Neutrophil (primary cell): ENCODE measurements at regions not wholly inside any gene's neighbourhood (a gene's known extent, or its start where the extent isn't known, plus 50 kb on each side); places are given as distances from the start of the nearest gene placed in this dataset.

Experiments
- H3K27ac ChIP-seq: fragments of 200-600 bp; sonication (generic); 2 replicates; pipeline ENCODE4 v1.5.1; 2016; ENCODE audit warnings: mild to moderate bottlenecking, moderate library complexity
- H3K27me3 ChIP-seq: fragments of 200-600 bp; sonication (generic); 2 replicates; pipeline ENCODE4 v1.6.0; 2016; ENCODE audit warnings: mild to moderate bottlenecking
- H3K36me3 ChIP-seq: fragments of 200-600 bp; sonication (generic); 2 replicates; pipeline ENCODE4 v1.5.1; 2017
- H3K4me1 ChIP-seq, 2 experiments: fragments of 200-600 bp in 1 of 2; sonication (generic) in 1 of 2; 1 replicate in 1 of 2; 2 replicates in 1 of 2; pipeline versions ENCODE4 v1.5.1 to v1.6.1; 2013 to 2016; ENCODE audit warnings: low read depth in 1 of 2, low read length in 1 of 2, mild to moderate bottlenecking in 1 of 2, moderate library complexity in 1 of 2; ENCODE audit not compliant: control insufficient read depth in 1 of 2, insufficient read depth in 1 of 2
- H3K4me3 ChIP-seq, 2 experiments: fragments of 200-600 bp in 1 of 2; sonication (generic) in 1 of 2; 1 replicate in 1 of 2; 2 replicates in 1 of 2; pipeline ENCODE4 v1.5.1; 2013 to 2016; ENCODE audit warnings: low read depth in 1 of 2, low read length in 1 of 2, mild to moderate bottlenecking in 1 of 2, moderate library complexity in 1 of 2
- H3K9me3 ChIP-seq: fragments of 200-600 bp; sonication (generic); 2 replicates; pipeline ENCODE4 v1.5.1; 2016
- CTCF ChIP-seq: fragments of 200-600 bp; sonication (generic); IDR thresholded peaks from 2 replicates; pipeline ENCODE4 v1.5.1; 2016; ENCODE audit warnings: antibody characterized with exemption

GRCh38 chr9:88792502-88792901 lies 198.8 kb upstream of the S1PR3 start:
- Histone ChIP-seq H3K9me3 (no peaks in the 10 kb centered on the region), H3K36me3 (no peaks in the 10 kb centered on the region), H3K27ac (no peak overlapping the region), H3K27me3 (no peaks in the 10 kb centered on the region), H3K4me1 (peaks cover 5% of the 10 kb centered on the region in 2 experiments), H3K4me3 (no peak overlapping the region)
- TF ChIP-seq CTCF, result no peak

- H3K36me3 ChIP-seq, result no peaks in the 10 kb centered on the region
- H3K27ac ChIP-seq, result no peak overlapping the region
- H3K4me1 ChIP-seq, result peaks cover 5% of the 10 kb centered on the region in 2 experiments
- H3K27me3 ChIP-seq, result no peaks in the 10 kb centered on the region
- no peak overlapping the region for H3K4me3 ChIP-seq
- no peak for TF ChIP-seq CTCF
- no peaks in the 10 kb centered on the region for H3K9me3 ChIP-seq
These were observed 197.2 kb upstream of the S1PR3 start for GRCh38 chr9:88794100-88794499.

- Histone ChIP-seq H3K36me3 (no peaks in the 10 kb centered on the region), H3K27me3 (peaks cover 24% of the 10 kb centered on the region), H3K4me1 (no peaks in the 10 kb centered on the region), H3K9me3 (no peaks in the 10 kb centered on the region), H3K4me3 (no peak overlapping the region), H3K27ac (no peak overlapping the region)
- TF ChIP-seq CTCF, result no peak
These were observed 194.3 kb upstream of the S1PR3 start for GRCh38 chr9:88796947-88797346.

GRCh38 chr9:88798476-88798875 lies 192.8 kb upstream of the S1PR3 start:
- Histone ChIP-seq H3K4me3 (no peak overlapping the region), H3K9me3 (no peaks in the 10 kb centered on the region), H3K27me3 (peaks cover 37% of the 10 kb centered on the region), H3K27ac (no peak overlapping the region), H3K4me1 (no peaks in the 10 kb centered on the region), H3K36me3 (no peaks in the 10 kb centered on the region)
- TF ChIP-seq CTCF, result no peak

GRCh38 chr9:88799541-88800328 lies 191.5 kb upstream of the S1PR3 start:
- H3K36me3 ChIP-seq, result no peaks in the 10 kb centered on the region
- H3K4me3 ChIP-seq, result no peak overlapping the region
- no peaks in the 10 kb centered on the region for H3K4me1 ChIP-seq
- no peak overlapping the region for H3K27ac ChIP-seq
- H3K27me3 ChIP-seq, result peaks cover 37% of the 10 kb centered on the region
- TF ChIP-seq CTCF, result no peak
- no peaks in the 10 kb centered on the region for H3K9me3 ChIP-seq
